ENCODE measurements at regions not wholly inside any gene's neighbourhood (a gene's known extent, or its start where the extent isn't known, plus 50 kb on each side); places are given as distances from the start of the nearest gene placed in this dataset.

- H3K9me3 ChIP-seq (ENCODE audit: low read length), result no peaks in the 10 kb centered on the region
- no peaks in the 10 kb centered on the region for H3K4me1 ChIP-seq (ENCODE audit: insufficient read depth, low read length)
- H3K4me3 ChIP-seq (ENCODE audit: low read length), result no peak overlapping the region
- no peak overlapping the region for H2AFZ ChIP-seq (ENCODE audit: low read depth, low read length)
- H3K27me3 ChIP-seq (ENCODE audit: insufficient read depth, low read length), result no peaks in the 10 kb centered on the region
- H3K36me3 ChIP-seq (ENCODE audit: insufficient read depth, low read length), result no peaks in the 10 kb centered on the region
Measured at GRCh38 chr3:17852217-17852616, 109.8 kb upstream of the TBC1D5 start.

- no peak overlapping the region for H2AFZ ChIP-seq (ENCODE audit: low read depth, low read length)
- H3K27me3 ChIP-seq (ENCODE audit: insufficient read depth, low read length), result no peaks in the 10 kb centered on the region
- H3K9me3 ChIP-seq (ENCODE audit: low read length), result no peaks in the 10 kb centered on the region
- H3K36me3 ChIP-seq (ENCODE audit: insufficient read depth, low read length), result no peaks in the 10 kb centered on the region
- H3K4me1 ChIP-seq (ENCODE audit: insufficient read depth, low read length), result no peaks in the 10 kb centered on the region
- no peak overlapping the region for H3K4me3 ChIP-seq (ENCODE audit: low read length)
Measured at GRCh38 chr3:17850448-17850847, 108.0 kb upstream of the TBC1D5 start.

- Histone ChIP-seq H3K27me3 (ENCODE audit: insufficient read depth, low read length) (no peaks in the 10 kb centered on the region), H3K9me3 (ENCODE audit: low read length) (no peaks in the 10 kb centered on the region), H2AFZ (ENCODE audit: low read depth, low read length) (no peak overlapping the region), H3K4me3 (ENCODE audit: low read length) (no peak overlapping the region), H3K36me3 (ENCODE audit: insufficient read depth, low read length) (no peaks in the 10 kb centered on the region), H3K4me1 (ENCODE audit: insufficient read depth, low read length) (no peaks in the 10 kb centered on the region)
Measured at GRCh38 chr3:17848102-17848501, 105.7 kb upstream of the TBC1D5 start.

- Histone ChIP-seq H3K27me3 (ENCODE audit: insufficient read depth, low read length) (no peaks in the 10 kb centered on the region), H3K36me3 (ENCODE audit: insufficient read depth, low read length) (no peaks in the 10 kb centered on the region), H3K9me3 (ENCODE audit: low read length) (no peaks in the 10 kb centered on the region), H3K4me3 (ENCODE audit: low read length) (no peak overlapping the region), H3K4me1 (ENCODE audit: insufficient read depth, low read length) (no peaks in the 10 kb centered on the region), H2AFZ (ENCODE audit: low read depth, low read length) (no peak overlapping the region)
Measured at GRCh38 chr3:17847156-17847555, 104.7 kb upstream of the TBC1D5 start.

- Histone ChIP-seq H3K36me3 (ENCODE audit: insufficient read depth, low read length) (no peaks in the 10 kb centered on the region), H2AFZ (ENCODE audit: low read depth, low read length) (no peak overlapping the region), H3K9me3 (ENCODE audit: low read length) (no peaks in the 10 kb centered on the region), H3K4me3 (ENCODE audit: low read length) (no peak overlapping the region), H3K27me3 (ENCODE audit: insufficient read depth, low read length) (no peaks in the 10 kb centered on the region), H3K4me1 (ENCODE audit: insufficient read depth, low read length) (no peaks in the 10 kb centered on the region)
Measured at GRCh38 chr3:17846466-17846865, 104.0 kb upstream of the TBC1D5 start.

- no peaks in the 10 kb centered on the region for H3K9me3 ChIP-seq (ENCODE audit: low read length)
- H3K27me3 ChIP-seq (ENCODE audit: insufficient read depth, low read length), result no peaks in the 10 kb centered on the region
- no peak overlapping the region for H2AFZ ChIP-seq (ENCODE audit: low read depth, low read length)
Measured at GRCh38 chr3:17845026-17845812, 102.8 kb upstream of the TBC1D5 start.

GRCh38 chr3:17844236-17844635, 101.8 kb upstream of the TBC1D5 start:
- Histone ChIP-seq H3K9me3 (ENCODE audit: low read length) (no peaks in the 10 kb centered on the region), H3K27me3 (ENCODE audit: insufficient read depth, low read length) (no peaks in the 10 kb centered on the region), H3K36me3 (ENCODE audit: insufficient read depth, low read length) (no peaks in the 10 kb centered on the region), H3K4me3 (ENCODE audit: low read length) (no peak overlapping the region), H3K4me1 (ENCODE audit: insufficient read depth, low read length) (no peaks in the 10 kb centered on the region), H2AFZ (ENCODE audit: low read depth, low read length) (no peak overlapping the region)

More at GRCh38 chr3:17845026-17845812, 102.8 kb upstream of the TBC1D5 start:
- Histone ChIP-seq H3K4me1 (ENCODE audit: insufficient read depth, low read length) (no peaks in the 10 kb centered on the region), H3K36me3 (ENCODE audit: insufficient read depth, low read length) (no peaks in the 10 kb centered on the region), H3K4me3 (ENCODE audit: low read length) (no peak overlapping the region)

- Histone ChIP-seq H3K9me3 (ENCODE audit: low read length) (no peaks in the 10 kb centered on the region), H3K36me3 (ENCODE audit: insufficient read depth, low read length) (no peaks in the 10 kb centered on the region), H3K27me3 (ENCODE audit: insufficient read depth, low read length) (no peaks in the 10 kb centered on the region), H2AFZ (ENCODE audit: low read depth, low read length) (no peak overlapping the region), H3K4me1 (ENCODE audit: insufficient read depth, low read length) (no peaks in the 10 kb centered on the region), H3K4me3 (ENCODE audit: low read length) (no peak overlapping the region)
Measured at GRCh38 chr3:17841190-17841828, 98.9 kb upstream of the TBC1D5 start.

GRCh38 chr3:17840651-17841050, 98.2 kb upstream of the TBC1D5 start:
- H3K4me1 ChIP-seq (ENCODE audit: insufficient read depth, low read length), result no peaks in the 10 kb centered on the region
- no peaks in the 10 kb centered on the region for H3K36me3 ChIP-seq (ENCODE audit: insufficient read depth, low read length)
- no peaks in the 10 kb centered on the region for H3K9me3 ChIP-seq (ENCODE audit: low read length)
- no peak overlapping the region for H3K4me3 ChIP-seq (ENCODE audit: low read length)
- H3K27me3 ChIP-seq (ENCODE audit: insufficient read depth, low read length), result no peaks in the 10 kb centered on the region
- no peak overlapping the region for H2AFZ ChIP-seq (ENCODE audit: low read depth, low read length)

GRCh38 chr3:17840126-17840525, 97.7 kb upstream of the TBC1D5 start:
- no peak overlapping the region for H2AFZ ChIP-seq (ENCODE audit: low read depth, low read length)
- H3K9me3 ChIP-seq (ENCODE audit: low read length), result no peaks in the 10 kb centered on the region
- no peaks in the 10 kb centered on the region for H3K27me3 ChIP-seq (ENCODE audit: insufficient read depth, low read length)
- H3K4me1 ChIP-seq (ENCODE audit: insufficient read depth, low read length), result no peaks in the 10 kb centered on the region
- H3K36me3 ChIP-seq (ENCODE audit: insufficient read depth, low read length), result no peaks in the 10 kb centered on the region
- H3K4me3 ChIP-seq (ENCODE audit: low read length), result no peak overlapping the region

GRCh38 chr3:17836919-17837318, 94.5 kb upstream of the TBC1D5 start:
- no peak overlapping the region for H3K4me3 ChIP-seq (ENCODE audit: low read length)

GRCh38 chr3:17836092-17836491, 93.7 kb upstream of the TBC1D5 start:
- no peak overlapping the region for H3K4me3 ChIP-seq (ENCODE audit: low read length)
- H2AFZ ChIP-seq (ENCODE audit: low read depth, low read length), result no peak overlapping the region
- H3K27me3 ChIP-seq (ENCODE audit: insufficient read depth, low read length), result no peaks in the 10 kb centered on the region
- H3K9me3 ChIP-seq (ENCODE audit: low read length), result no peaks in the 10 kb centered on the region
- H3K36me3 ChIP-seq (ENCODE audit: insufficient read depth, low read length), result no peaks in the 10 kb centered on the region
- H3K4me1 ChIP-seq (ENCODE audit: insufficient read depth, low read length), result no peaks in the 10 kb centered on the region

More at GRCh38 chr3:17836919-17837318, 94.5 kb upstream of the TBC1D5 start:
- Histone ChIP-seq H3K9me3 (ENCODE audit: low read length) (no peaks in the 10 kb centered on the region), H3K27me3 (ENCODE audit: insufficient read depth, low read length) (no peaks in the 10 kb centered on the region), H3K36me3 (ENCODE audit: insufficient read depth, low read length) (no peaks in the 10 kb centered on the region), H2AFZ (ENCODE audit: low read depth, low read length) (no peak overlapping the region), H3K4me1 (ENCODE audit: insufficient read depth, low read length) (no peaks in the 10 kb centered on the region)

- Histone ChIP-seq H3K4me1 (ENCODE audit: insufficient read depth, low read length) (no peaks in the 10 kb centered on the region), H3K36me3 (ENCODE audit: insufficient read depth, low read length) (no peaks in the 10 kb centered on the region), H2AFZ (ENCODE audit: low read depth, low read length) (no peak overlapping the region), H3K4me3 (ENCODE audit: low read length) (no peak overlapping the region), H3K27me3 (ENCODE audit: insufficient read depth, low read length) (no peaks in the 10 kb centered on the region), H3K9me3 (ENCODE audit: low read length) (no peaks in the 10 kb centered on the region)
Measured at GRCh38 chr3:17833786-17834559, 91.5 kb upstream of the TBC1D5 start.
